ENCODE measurements at regions not wholly inside any gene's neighbourhood (a gene's known extent, or its start where the extent isn't known, plus 50 kb on each side); places are given as distances from the start of the nearest gene placed in this dataset.

- Histone ChIP-seq H2BK120ac (ENCODE audit: low read depth, low read length) (no peak overlapping the region), H2AFZ (ENCODE audit: low read depth, low read length) (no peak overlapping the region), H3K23ac (ENCODE audit: low read length in 2 of 2) (no peak overlapping the region), H2BK5ac (ENCODE audit: low read depth, low read length, poor library complexity, severe bottlenecking) (no peak overlapping the region), H3K27me3 (ENCODE audit: control insufficient read depth in 1 of 2, insufficient read depth in 1 of 2, low read length in 2 of 2) (no peaks in the 10 kb centered on the region), H3K4ac (ENCODE audit: low read depth in 1 of 2, low read length in 2 of 2) (no peak overlapping the region), H3K36me3 (ENCODE audit: control insufficient read depth in 1 of 2, insufficient read depth in 2 of 2, low read depth in 1 of 2, low read length in 2 of 2) (no peaks in the 10 kb centered on the region), H3K4me1 (ENCODE audit: control insufficient read depth, insufficient read depth, low read depth, low read length) (no peaks in the 10 kb centered on the region), H3K9me3 (ENCODE audit: control insufficient read depth, low read length) (no peaks in the 10 kb centered on the region), H3K18ac (ENCODE audit: low read depth in 1 of 2, low read length in 2 of 2) (no peak overlapping the region), H3K14ac (ENCODE audit: low read length in 2 of 2) (no peak overlapping the region), H2BK15ac (ENCODE audit: low read depth, poor library complexity, severe bottlenecking) (no peak overlapping the region), H2AK5ac (ENCODE audit: low read length, severe bottlenecking) (no peak overlapping the region), H3K27ac (ENCODE audit: low read length, poor library complexity, severe bottlenecking) (no peak overlapping the region), H3K4me3 (ENCODE audit: insufficient read depth in 1 of 2, low read depth in 1 of 2, low read length in 2 of 2) (no peak overlapping the region), H2BK12ac (ENCODE audit: low read length in 2 of 2) (no peak overlapping the region), H3K4me2 (ENCODE audit: low read length, poor library complexity, severe bottlenecking) (no peak overlapping the region), H4K8ac (ENCODE audit: low read length) (no peak overlapping the region), H3K79me1 (replicated peaks; ENCODE audit: low read length, poor library complexity, severe bottlenecking) (no peaks in the 10 kb centered on the region), H4K91ac (ENCODE audit: low read length) (no peak overlapping the region), H3K9ac (ENCODE audit: low read length) (no peak overlapping the region)
- DNase-seq, result no peak
- 95% methylated on average over 3 of the region's 3 CpGs for WGBS
Observed at GRCh38 chr6:140976806-140977205, 1155.9 kb upstream of the GJE1 start.

- Histone ChIP-seq H4K8ac (ENCODE audit: low read length) (no peak overlapping the region), H2BK15ac (ENCODE audit: low read depth, poor library complexity, severe bottlenecking) (no peak overlapping the region), H4K91ac (ENCODE audit: low read length) (no peak overlapping the region), H3K36me3 (ENCODE audit: control insufficient read depth in 1 of 2, insufficient read depth in 2 of 2, low read depth in 1 of 2, low read length in 2 of 2) (no peaks in the 10 kb centered on the region), H3K27me3 (ENCODE audit: control insufficient read depth in 1 of 2, insufficient read depth in 1 of 2, low read length in 2 of 2) (no peaks in the 10 kb centered on the region), H3K27ac (ENCODE audit: low read length, poor library complexity, severe bottlenecking) (no peak overlapping the region), H2BK12ac (ENCODE audit: low read length in 2 of 2) (no peak overlapping the region), H2BK5ac (ENCODE audit: low read depth, low read length, poor library complexity, severe bottlenecking) (no peak overlapping the region), H3K4me2 (ENCODE audit: low read length, poor library complexity, severe bottlenecking) (no peak overlapping the region), H3K9ac (ENCODE audit: low read length) (no peak overlapping the region), H2AFZ (ENCODE audit: low read depth, low read length) (no peak overlapping the region), H3K4me1 (ENCODE audit: control insufficient read depth, insufficient read depth, low read depth, low read length) (no peaks in the 10 kb centered on the region), H3K4ac (ENCODE audit: low read depth in 1 of 2, low read length in 2 of 2) (no peak overlapping the region), H3K14ac (ENCODE audit: low read length in 2 of 2) (no peak overlapping the region), H3K4me3 (ENCODE audit: insufficient read depth in 1 of 2, low read depth in 1 of 2, low read length in 2 of 2) (no peak overlapping the region), H2AK5ac (ENCODE audit: low read length, severe bottlenecking) (no peak overlapping the region), H2BK120ac (ENCODE audit: low read depth, low read length) (no peak overlapping the region), H3K79me1 (replicated peaks; ENCODE audit: low read length, poor library complexity, severe bottlenecking) (no peaks in the 10 kb centered on the region), H3K18ac (ENCODE audit: low read depth in 1 of 2, low read length in 2 of 2) (no peak overlapping the region), H3K9me3 (ENCODE audit: control insufficient read depth, low read length) (no peaks in the 10 kb centered on the region), H3K23ac (ENCODE audit: low read length in 2 of 2) (no peak overlapping the region)
- DNase-seq, result no peak
Observed at GRCh38 chr6:140970485-140970884, 1162.2 kb upstream of the GJE1 start.

GRCh38 chr6:140968062-140968461 is 1164.7 kb upstream of the GJE1 start:
- Histone ChIP-seq H2AFZ (ENCODE audit: low read depth, low read length) (no peak overlapping the region), H3K27me3 (ENCODE audit: control insufficient read depth in 1 of 2, insufficient read depth in 1 of 2, low read length in 2 of 2) (no peaks in the 10 kb centered on the region), H3K18ac (ENCODE audit: low read depth in 1 of 2, low read length in 2 of 2) (no peak overlapping the region), H3K23ac (ENCODE audit: low read length in 2 of 2) (no peak overlapping the region), H3K27ac (ENCODE audit: low read length, poor library complexity, severe bottlenecking) (no peak overlapping the region), H3K9me3 (ENCODE audit: control insufficient read depth, low read length) (no peaks in the 10 kb centered on the region), H3K36me3 (ENCODE audit: control insufficient read depth in 1 of 2, insufficient read depth in 2 of 2, low read depth in 1 of 2, low read length in 2 of 2) (no peaks in the 10 kb centered on the region), H3K4ac (ENCODE audit: low read depth in 1 of 2, low read length in 2 of 2) (no peak overlapping the region), H2BK12ac (ENCODE audit: low read length in 2 of 2) (no peak overlapping the region), H3K4me1 (ENCODE audit: control insufficient read depth, insufficient read depth, low read depth, low read length) (no peaks in the 10 kb centered on the region), H3K4me2 (ENCODE audit: low read length, poor library complexity, severe bottlenecking) (no peak overlapping the region), H2BK120ac (ENCODE audit: low read depth, low read length) (no peak overlapping the region), H4K8ac (ENCODE audit: low read length) (no peak overlapping the region), H4K91ac (ENCODE audit: low read length) (no peak overlapping the region), H3K9ac (ENCODE audit: low read length) (no peak overlapping the region), H3K14ac (ENCODE audit: low read length in 2 of 2) (no peak overlapping the region), H2BK15ac (ENCODE audit: low read depth, poor library complexity, severe bottlenecking) (no peak overlapping the region), H3K4me3 (ENCODE audit: insufficient read depth in 1 of 2, low read depth in 1 of 2, low read length in 2 of 2) (no peak overlapping the region), H2BK5ac (ENCODE audit: low read depth, low read length, poor library complexity, severe bottlenecking) (no peak overlapping the region), H3K79me1 (replicated peaks; ENCODE audit: low read length, poor library complexity, severe bottlenecking) (no peaks in the 10 kb centered on the region), H2AK5ac (ENCODE audit: low read length, severe bottlenecking) (no peak overlapping the region)
- no CpG with 5 or more reads among the region's 3 CpGs for WGBS
- DNase-seq, result no peak

GRCh38 chr6:140966676-140967075 is 1166.0 kb upstream of the GJE1 start:
- no peak overlapping the region for H4K8ac ChIP-seq (ENCODE audit: low read length)
- no peak overlapping the region for H3K27ac ChIP-seq (ENCODE audit: low read length, poor library complexity, severe bottlenecking)
- no peaks in the 10 kb centered on the region for H3K36me3 ChIP-seq (ENCODE audit: control insufficient read depth in 1 of 2, insufficient read depth in 2 of 2, low read depth in 1 of 2, low read length in 2 of 2)
- H2BK5ac ChIP-seq (ENCODE audit: low read depth, low read length, poor library complexity, severe bottlenecking), result no peak overlapping the region
- no peak overlapping the region for H2AFZ ChIP-seq (ENCODE audit: low read depth, low read length)
- H3K27me3 ChIP-seq (ENCODE audit: control insufficient read depth in 1 of 2, insufficient read depth in 1 of 2, low read length in 2 of 2), result no peaks in the 10 kb centered on the region
- no peak for DNase-seq
- H3K23ac ChIP-seq (ENCODE audit: low read length in 2 of 2), result no peak overlapping the region
- H2BK15ac ChIP-seq (ENCODE audit: low read depth, poor library complexity, severe bottlenecking), result no peak overlapping the region
- no peak overlapping the region for H3K14ac ChIP-seq (ENCODE audit: low read length in 2 of 2)
- H2BK12ac ChIP-seq (ENCODE audit: low read length in 2 of 2), result no peak overlapping the region
- no peak overlapping the region for H3K4me2 ChIP-seq (ENCODE audit: low read length, poor library complexity, severe bottlenecking)
- H3K18ac ChIP-seq (ENCODE audit: low read depth in 1 of 2, low read length in 2 of 2), result no peak overlapping the region
- H3K4ac ChIP-seq (ENCODE audit: low read depth in 1 of 2, low read length in 2 of 2), result no peak overlapping the region
- H4K91ac ChIP-seq (ENCODE audit: low read length), result no peak overlapping the region
- no peak overlapping the region for H2AK5ac ChIP-seq (ENCODE audit: low read length, severe bottlenecking)
- H3K9me3 ChIP-seq (ENCODE audit: control insufficient read depth, low read length), result no peaks in the 10 kb centered on the region
- no peak overlapping the region for H3K9ac ChIP-seq (ENCODE audit: low read length)
- H3K4me1 ChIP-seq (ENCODE audit: control insufficient read depth, insufficient read depth, low read depth, low read length), result no peaks in the 10 kb centered on the region
- H3K79me1 ChIP-seq (replicated peaks; ENCODE audit: low read length, poor library complexity, severe bottlenecking), result no peaks in the 10 kb centered on the region
- H2BK120ac ChIP-seq (ENCODE audit: low read depth, low read length), result no peak overlapping the region
- H3K4me3 ChIP-seq (ENCODE audit: insufficient read depth in 1 of 2, low read depth in 1 of 2, low read length in 2 of 2), result no peak overlapping the region
